RWPE2 (cell line): ENCODE measurements at regions not wholly inside any gene's neighbourhood (a gene's known extent, or its start where the extent isn't known, plus 50 kb on each side); places are given as distances from the start of the nearest gene placed in this dataset.
"Not testable (repeated sequence)": the region's sequence is repeated elsewhere in the genome, so short reads cannot be mapped to it uniquely, and the experiment has no call there.

Source experiments
- ATAC-seq: fragments of 200-7000 bp; cut with Tn5 transposase; 3 replicates; pipeline ENCODE4 v1.9.1; 2021; ENCODE audit warnings: low read depth
- DNase-seq: peaks from one replicate; pipeline ENCODE4 v3.0.0-alpha.2; 2020; ENCODE audit warnings: low spot score
- H3K27ac ChIP-seq: fragments of 450-650 bp; 2 replicates; pipeline ENCODE4 v1.5.1; 2017; ENCODE audit warnings: mild to moderate bottlenecking; ENCODE audit not compliant: poor library complexity, severe bottlenecking
- H3K27me3 ChIP-seq: fragments of 250-450 bp; sonication (Bioruptor Pico); 2 replicates; pipeline ENCODE4 v1.5.1; 2021; ENCODE audit warnings: mild to moderate bottlenecking, moderate library complexity; ENCODE audit not compliant: insufficient read depth, poor library complexity, severe bottlenecking
- H3K36me3 ChIP-seq: fragments of 250-450 bp; sonication (Bioruptor Pico); 2 replicates; pipeline ENCODE4 v1.5.1; 2020; ENCODE audit warnings: low read depth, mild to moderate bottlenecking, moderate library complexity
- H3K4me1 ChIP-seq: fragments of 250-450 bp; sonication (Bioruptor Pico); 2 replicates; pipeline ENCODE4 v1.5.1; 2021; ENCODE audit warnings: mild to moderate bottlenecking, moderate library complexity; ENCODE audit not compliant: insufficient read depth, poor library complexity, severe bottlenecking
- H3K4me3 ChIP-seq: fragments of 250-450 bp; sonication (Bioruptor Pico); 2 replicates; pipeline ENCODE4 v1.5.1; 2021; ENCODE audit warnings: mild to moderate bottlenecking, moderate library complexity; ENCODE audit not compliant: severe bottlenecking
- H3K9me3 ChIP-seq: fragments of 250-450 bp; sonication (Bioruptor Pico); 2 replicates; pipeline ENCODE4 v1.5.1; 2021; ENCODE audit warnings: mild to moderate bottlenecking, moderate library complexity; ENCODE audit not compliant: severe bottlenecking
- CTCF ChIP-seq: fragments of 450-650 bp; IDR thresholded peaks from one replicate; pipeline ENCODE4 v1.5.1; 2017; ENCODE audit warnings: mild to moderate bottlenecking, moderate library complexity; ENCODE audit not compliant: poor library complexity, severe bottlenecking

DNA sequence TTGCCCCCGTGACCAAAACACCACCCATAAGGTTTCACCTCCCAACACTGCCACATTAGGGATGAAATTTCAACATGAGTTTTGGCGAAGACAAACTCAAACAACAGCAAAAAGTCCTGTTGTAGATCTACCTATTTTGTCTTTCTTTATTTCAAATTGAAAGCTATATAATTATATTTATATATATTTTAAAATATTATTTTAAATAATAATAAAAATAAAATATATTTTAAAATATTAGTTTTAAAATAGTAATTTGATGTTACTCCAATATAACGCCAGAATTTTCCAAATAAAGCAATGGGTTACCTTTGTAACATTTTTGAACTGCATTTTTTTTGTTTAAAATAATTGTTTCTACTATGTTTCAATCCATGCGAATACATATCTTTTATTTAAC is 263.5 kb upstream of the USP25 start:
- H3K4me1 ChIP-seq, result no peaks in the 10 kb centered on the region
- no peak overlapping the region for H3K27ac ChIP-seq
- H3K36me3 ChIP-seq, result no peaks in the 10 kb centered on the region
- no peaks in the 10 kb centered on the region for H3K27me3 ChIP-seq
- no peak overlapping the region for H3K4me3 ChIP-seq
- no peak for ATAC-seq
- no peaks in the 10 kb centered on the region for H3K9me3 ChIP-seq
- DNase-seq, result no peak
- TF ChIP-seq CTCF, result no peak

DNA sequence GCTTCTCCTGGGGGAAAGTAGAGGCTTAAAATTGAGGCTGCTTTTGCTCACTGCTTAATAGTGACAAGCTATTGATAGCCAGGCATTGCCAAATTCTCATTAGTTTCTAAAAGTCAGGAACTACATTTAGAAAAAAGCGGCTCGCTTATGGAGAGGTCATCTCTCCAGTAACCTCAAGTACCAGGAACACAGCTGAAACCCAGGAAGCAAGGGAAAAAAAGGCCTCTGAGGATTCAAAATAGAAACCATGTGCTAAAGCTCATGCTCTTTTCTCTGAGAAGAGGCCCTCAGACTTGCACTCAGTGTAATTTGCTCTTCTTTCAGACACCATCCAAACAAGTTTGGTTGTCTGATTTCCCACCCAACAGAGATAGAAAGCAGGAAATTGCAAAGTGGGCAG is 261.4 kb upstream of the USP25 start:
- Histone ChIP-seq H3K36me3 (no peaks in the 10 kb centered on the region), H3K9me3 (no peaks in the 10 kb centered on the region), H3K27ac (no peak overlapping the region), H3K4me3 (no peak overlapping the region), H3K27me3 (no peaks in the 10 kb centered on the region), H3K4me1 (no peaks in the 10 kb centered on the region)
- TF ChIP-seq CTCF, result no peak
- ATAC-seq, result no peak
- no peak for DNase-seq

GRCh38 chr21:15472108-15473040 is 257.4 kb upstream of the USP25 start:
- ATAC-seq, result peak; percentile 48; the same call in 1 of the 3 replicates
- no peak for TF ChIP-seq CTCF
- Histone ChIP-seq H3K27ac (no peak overlapping the region), H3K4me3 (no peak overlapping the region), H3K9me3 (no peaks in the 10 kb centered on the region), H3K27me3 (no peaks in the 10 kb centered on the region), H3K4me1 (no peaks in the 10 kb centered on the region), H3K36me3 (no peaks in the 10 kb centered on the region)
- DNase-seq, result no peak

DNA sequence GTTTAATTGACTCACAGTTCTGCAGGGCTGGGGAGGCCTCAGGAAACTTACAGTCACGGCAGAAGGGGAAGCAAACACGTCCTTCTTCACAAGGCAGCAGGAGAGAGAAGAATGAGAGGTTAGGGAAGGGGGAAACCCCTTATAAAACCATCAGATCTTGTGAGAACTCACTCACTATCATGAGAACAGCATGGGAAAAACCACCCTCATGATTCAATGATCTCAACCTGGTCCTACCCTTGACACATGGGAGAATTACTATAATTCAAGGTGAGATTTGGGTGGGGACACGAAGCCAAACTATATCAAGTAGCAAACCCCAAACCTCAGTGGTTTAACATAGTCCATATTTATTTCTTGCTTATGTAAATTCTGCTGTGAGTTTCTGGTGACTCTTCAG is 252.0 kb upstream of the USP25 start:
- H3K9me3 ChIP-seq, H3K36me3 ChIP-seq, H3K27me3 ChIP-seq, DNase-seq, H3K27ac ChIP-seq, ATAC-seq, H3K4me3 ChIP-seq, H3K4me1 ChIP-seq: not testable (repeated sequence)

DNA sequence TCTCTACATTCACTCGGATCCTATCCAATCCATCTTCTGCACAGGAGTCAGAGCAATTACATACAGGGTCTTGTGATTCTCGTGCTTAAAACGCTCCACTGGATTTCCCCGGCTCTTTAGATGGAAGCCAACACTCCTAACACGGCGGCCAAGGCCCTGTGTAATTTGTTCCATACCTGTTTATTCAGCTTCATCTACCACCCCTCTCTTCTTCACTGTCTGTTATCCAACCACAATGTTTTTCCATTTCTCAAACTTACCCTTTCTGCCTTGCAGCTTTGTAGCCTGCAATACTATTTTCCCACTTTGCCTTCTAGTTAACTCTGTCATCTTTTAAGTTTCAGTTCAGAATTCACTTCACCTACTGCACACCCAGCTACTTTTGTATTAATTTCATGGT is 249.6 kb upstream of the USP25 start:
- DNase-seq, result no peak
- Histone ChIP-seq H3K4me3 (no peak overlapping the region), H3K27me3 (no peaks in the 10 kb centered on the region), H3K36me3 (no peaks in the 10 kb centered on the region), H3K4me1 (no peaks in the 10 kb centered on the region), H3K27ac (no peak overlapping the region), H3K9me3 (no peaks in the 10 kb centered on the region)
- TF ChIP-seq CTCF, result no peak
- no peak for ATAC-seq
